ENCODE measurements at regions not wholly inside any gene's neighbourhood (a gene's known extent, or its start where the extent isn't known, plus 50 kb on each side); places are given as distances from the start of the nearest gene placed in this dataset.

DNA sequence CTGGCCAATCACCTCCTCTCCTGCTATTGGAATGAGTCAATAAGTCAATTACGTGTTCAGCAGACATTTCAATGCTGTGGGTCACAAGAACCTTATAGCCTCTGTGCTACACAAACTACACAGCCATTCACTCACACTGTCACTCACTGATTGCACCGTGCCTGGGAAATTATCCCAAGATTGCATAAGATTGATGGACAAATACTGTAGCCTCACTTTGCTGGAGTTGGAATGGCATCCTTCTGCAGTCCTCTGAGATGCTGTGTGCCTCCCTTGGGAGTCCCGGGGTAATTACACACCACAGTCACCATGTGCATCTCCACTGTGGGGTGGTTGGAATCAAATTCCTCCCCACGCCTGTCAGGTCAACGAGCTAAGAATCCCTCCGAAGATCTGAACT, 358.7 kb upstream of the MGMT start (continued):
- no peak for TF ChIP-seq KLF6 (CRISPR knock-in tag; IDR thresholded peaks at IDR 0.05)
- TF ChIP-seq ZNF431 (CRISPR knock-in tag; IDR thresholded peaks at IDR 0.05; ENCODE audit: borderline replicate concordance, low read depth), result no peak

DNA sequence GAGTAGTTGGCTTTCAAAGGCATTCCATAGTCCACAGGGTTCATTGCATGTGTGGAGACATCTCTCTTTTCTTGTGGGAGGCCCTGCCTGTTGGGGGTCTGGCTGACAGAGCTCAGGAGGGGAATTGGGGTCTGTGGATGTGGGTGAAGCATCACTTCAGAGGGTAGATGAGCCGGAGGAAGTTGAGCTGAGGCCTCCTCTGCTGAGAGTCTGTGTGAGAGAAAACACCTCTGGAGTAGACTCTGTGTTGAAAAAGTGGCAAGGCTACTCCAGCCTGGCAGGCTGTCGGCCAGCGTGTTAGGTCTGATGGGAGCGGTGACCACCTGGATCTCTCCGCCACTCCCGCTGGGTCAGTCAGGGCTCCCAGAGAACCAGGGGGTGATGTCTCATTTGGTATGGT, 358.0 kb upstream of the MGMT start:
- Histone ChIP-seq H3K9me3 (ENCODE audit: low read length) (no peaks in the 10 kb centered on the region), H3K4me1 (ENCODE audit: insufficient read depth, low read length) (no peaks in the 10 kb centered on the region), H3K27me3 (ENCODE audit: control insufficient read depth in 1 of 2, insufficient read depth in 2 of 2, low read length in 2 of 2) (peaks cover 0 to 12% of the 10 kb centered on the region in 2 experiments; a peak in 3 of 5 replicates), H4K20me1 (ENCODE audit: insufficient read depth, low read length) (no peaks in the 10 kb centered on the region), H3K4me2 (ENCODE audit: low read depth, low read length) (no peak overlapping the region), H3K27ac (ENCODE audit: extremely low read length, insufficient read depth, low read length) (no peak overlapping the region), H3K4me3 (replicated peaks in 1 of 3; ENCODE audit: insufficient read depth in 1 of 3, low read depth in 2 of 3, low read length in 3 of 3) (no peak overlapping the region), H3K36me3 (replicated peaks in 1 of 2; ENCODE audit: control insufficient read depth in 1 of 2, insufficient read depth in 2 of 2, low read length in 2 of 2) (no peaks in the 10 kb centered on the region), H2AFZ (ENCODE audit: low read length) (no peak overlapping the region), H3K9ac (ENCODE audit: insufficient read depth, low read depth, low read length) (no peak overlapping the region), H3K79me2 (ENCODE audit: insufficient read depth, low read length) (no peaks in the 10 kb centered on the region)
- intact Hi-C loops (cut with micrococcal nuclease; ENCODE audit: unreplicated experiment), result no loop called here
- DNase-seq (ENCODE audit: low spot score), result no peak
- 59% methylated on average over 6 of the region's 6 CpGs for WGBS (ENCODE audit: low lambda C conversion rate)
- ATAC-seq, result no peak
- in situ Hi-C loops (cut with HindIII; ENCODE audit: extremely low pct_ligation_motif_present, low pct_unique_long_range_greater_than_20kb), result no loop called here
- no TSS peak for BruUV-seq (replicated peaks)
- POLR2A ChIA-PET, result no interaction called here
- FAIRE-seq, result no peak
- CTCF ChIA-PET (ENCODE audit: low intra/inter-chr PET ratio, low total read pairs), result no interaction called here
- TF ChIP-seq, protein P1, sequence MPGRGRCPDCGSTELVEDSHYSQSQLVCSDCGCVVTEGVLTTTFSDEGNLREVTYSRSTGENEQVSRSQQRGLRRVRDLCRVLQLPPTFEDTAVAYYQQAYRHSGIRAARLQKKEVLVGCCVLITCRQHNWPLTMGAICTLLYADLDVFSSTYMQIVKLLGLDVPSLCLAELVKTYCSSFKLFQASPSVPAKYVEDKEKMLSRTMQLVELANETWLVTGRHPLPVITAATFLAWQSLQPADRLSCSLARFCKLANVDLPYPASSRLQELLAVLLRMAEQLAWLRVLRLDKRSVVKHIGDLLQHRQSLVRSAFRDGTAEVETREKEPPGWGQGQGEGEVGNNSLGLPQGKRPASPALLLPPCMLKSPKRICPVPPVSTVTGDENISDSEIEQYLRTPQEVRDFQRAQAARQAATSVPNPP (CRISPR knock-in tag; IDR thresholded peaks at IDR 0.05), result no peak
- TF ChIP-seq, protein P2, sequence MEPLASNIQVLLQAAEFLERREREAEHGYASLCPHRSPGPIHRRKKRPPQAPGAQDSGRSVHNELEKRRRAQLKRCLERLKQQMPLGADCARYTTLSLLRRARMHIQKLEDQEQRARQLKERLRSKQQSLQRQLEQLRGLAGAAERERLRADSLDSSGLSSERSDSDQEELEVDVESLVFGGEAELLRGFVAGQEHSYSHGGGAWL (CRISPR knock-in tag; IDR thresholded peaks at IDR 0.05), result no peak
- no peak for TF ChIP-seq LRRFIP1 (CRISPR knock-in tag; conservative IDR thresholded peaks at IDR 0.05)
- no peak for TF ChIP-seq KLF16 (CRISPR knock-in tag; IDR thresholded peaks at IDR 0.05)
- TF ChIP-seq STAT5B (CRISPR knock-in tag; IDR thresholded peaks at IDR 0.05), result no peak
- TF ChIP-seq HMG20A (CRISPR knock-in tag; IDR thresholded peaks at IDR 0.05; ENCODE audit: borderline replicate concordance), result no peak
- no peak for TF ChIP-seq ZNF790 (CRISPR knock-in tag; IDR thresholded peaks at IDR 0.05; ENCODE audit: borderline replicate concordance)
- no peak for TF ChIP-seq EZH2 (conservative IDR thresholded peaks at IDR 0.05; ENCODE audit: low read depth, low read length)
- TF ChIP-seq SNRNP70 (IDR thresholded peaks at IDR 0.05; ENCODE audit: low read depth, low read length), result no peak
- no peak for TF ChIP-seq HOXA3 (CRISPR knock-in tag; IDR thresholded peaks at IDR 0.05)
- TF ChIP-seq CBX2 (IDR thresholded peaks at IDR 0.05; ENCODE audit: low read depth, low read length), result no peak
- no peak for TF ChIP-seq CBX2 (CRISPR knock-in tag; IDR thresholded peaks at IDR 0.05; ENCODE audit: low read depth)
- TF ChIP-seq FOXP4 (CRISPR knock-in tag; IDR thresholded peaks at IDR 0.05), result no peak
- no peak for TF ChIP-seq ZNF75D (CRISPR knock-in tag; IDR thresholded peaks at IDR 0.05; ENCODE audit: borderline replicate concordance)

Measured in HepG2 (cell line).